Fibroblast of lung (primary cell): ENCODE measurements at regions not wholly inside any gene's neighbourhood (a gene's known extent, or its start where the extent isn't known, plus 50 kb on each side); places are given as distances from the start of the nearest gene placed in this dataset.

ENCODE experiments used
- CTCF ChIP-seq, 2 donors: IDR thresholded peaks in 1 of 2; conservative IDR thresholded peaks in 1 of 2; 1 replicate in 1 of 2; 2 replicates in 1 of 2; pipeline ENCODE4 v1.5.1; 2011 to 2012; ENCODE audit warnings: low read length in 2 of 2, control low read depth in 1 of 2, inconsistent platforms in 1 of 2, low read depth in 1 of 2, mild to moderate bottlenecking in 1 of 2
- EZH2 ChIP-seq: IDR thresholded peaks from 2 replicates; pipeline ENCODE4 v1.5.1; 2012; ENCODE audit warnings: low read length, control low read depth, mild to moderate bottlenecking; ENCODE audit errors: missing control alignments

- no peak for TF ChIP-seq CTCF (conservative IDR thresholded peaks at IDR 0.05 in 1 of 2, IDR thresholded peaks at IDR 0.05 in 1 of 2; ENCODE audit: low read depth in 1 of 2, low read length in 2 of 2)
- TF ChIP-seq EZH2 = no peak
Observed at GRCh38 chr10:105535478-105535877, 894.4 kb downstream of the SORCS3 start.
